ENCODE measurements at regions not wholly inside any gene's neighbourhood (a gene's known extent, or its start where the extent isn't known, plus 50 kb on each side); places are given as distances from the start of the nearest gene placed in this dataset.

- no peak for DNase-seq (ENCODE audit: low spot score)
- Mint-ChIP-seq H3K27ac (ENCODE audit: unreplicated experiment) (no peak overlapping the region), H3K36me3 (ENCODE audit: low read depth) (no peaks in the 10 kb centered on the region), H3K4me3 (ENCODE audit: unreplicated experiment) (no peak overlapping the region), H3K27me3 (ENCODE audit: low read depth) (peaks cover 34% of the 10 kb centered on the region), H3K4me1 (ENCODE audit: low read depth) (no peaks in the 10 kb centered on the region), H3K9me3 (ENCODE audit: low read depth) (no peaks in the 10 kb centered on the region)
- TF ChIP-seq, protein P1, sequence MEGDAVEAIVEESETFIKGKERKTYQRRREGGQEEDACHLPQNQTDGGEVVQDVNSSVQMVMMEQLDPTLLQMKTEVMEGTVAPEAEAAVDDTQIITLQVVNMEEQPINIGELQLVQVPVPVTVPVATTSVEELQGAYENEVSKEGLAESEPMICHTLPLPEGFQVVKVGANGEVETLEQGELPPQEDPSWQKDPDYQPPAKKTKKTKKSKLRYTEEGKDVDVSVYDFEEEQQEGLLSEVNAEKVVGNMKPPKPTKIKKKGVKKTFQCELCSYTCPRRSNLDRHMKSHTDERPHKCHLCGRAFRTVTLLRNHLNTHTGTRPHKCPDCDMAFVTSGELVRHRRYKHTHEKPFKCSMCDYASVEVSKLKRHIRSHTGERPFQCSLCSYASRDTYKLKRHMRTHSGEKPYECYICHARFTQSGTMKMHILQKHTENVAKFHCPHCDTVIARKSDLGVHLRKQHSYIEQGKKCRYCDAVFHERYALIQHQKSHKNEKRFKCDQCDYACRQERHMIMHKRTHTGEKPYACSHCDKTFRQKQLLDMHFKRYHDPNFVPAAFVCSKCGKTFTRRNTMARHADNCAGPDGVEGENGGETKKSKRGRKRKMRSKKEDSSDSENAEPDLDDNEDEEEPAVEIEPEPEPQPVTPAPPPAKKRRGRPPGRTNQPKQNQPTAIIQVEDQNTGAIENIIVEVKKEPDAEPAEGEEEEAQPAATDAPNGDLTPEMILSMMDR (IDR thresholded peaks at IDR 0.05) = no peak
These were observed 174.8 kb upstream of the MAN1A1 start for GRCh38 chr6:119524410-119524809.

GRCh38 chr6:119523556-119523955 is 174.0 kb upstream of the MAN1A1 start:
- Mint-ChIP-seq H3K36me3 (ENCODE audit: low read depth) (no peaks in the 10 kb centered on the region), H3K4me1 (ENCODE audit: low read depth) (no peaks in the 10 kb centered on the region), H3K4me3 (ENCODE audit: unreplicated experiment) (no peak overlapping the region), H3K27me3 (ENCODE audit: low read depth) (peaks cover 33% of the 10 kb centered on the region), H3K27ac (ENCODE audit: unreplicated experiment) (no peak overlapping the region), H3K9me3 (ENCODE audit: low read depth) (no peaks in the 10 kb centered on the region)
- TF ChIP-seq, protein P1 (IDR thresholded peaks at IDR 0.05) = no peak
- no peak for DNase-seq (ENCODE audit: low spot score)

- DNase-seq (ENCODE audit: low spot score) = no peak
- Mint-ChIP-seq H3K27ac (ENCODE audit: unreplicated experiment) (no peak overlapping the region), H3K36me3 (ENCODE audit: low read depth) (no peaks in the 10 kb centered on the region), H3K9me3 (ENCODE audit: low read depth) (no peaks in the 10 kb centered on the region), H3K27me3 (ENCODE audit: low read depth) (peaks cover 35% of the 10 kb centered on the region), H3K4me3 (ENCODE audit: unreplicated experiment) (no peak overlapping the region), H3K4me1 (ENCODE audit: low read depth) (no peaks in the 10 kb centered on the region)
- TF ChIP-seq, protein P1 (IDR thresholded peaks at IDR 0.05) = no peak
These were observed 171.7 kb upstream of the MAN1A1 start for GRCh38 chr6:119521251-119521650.

DNA sequence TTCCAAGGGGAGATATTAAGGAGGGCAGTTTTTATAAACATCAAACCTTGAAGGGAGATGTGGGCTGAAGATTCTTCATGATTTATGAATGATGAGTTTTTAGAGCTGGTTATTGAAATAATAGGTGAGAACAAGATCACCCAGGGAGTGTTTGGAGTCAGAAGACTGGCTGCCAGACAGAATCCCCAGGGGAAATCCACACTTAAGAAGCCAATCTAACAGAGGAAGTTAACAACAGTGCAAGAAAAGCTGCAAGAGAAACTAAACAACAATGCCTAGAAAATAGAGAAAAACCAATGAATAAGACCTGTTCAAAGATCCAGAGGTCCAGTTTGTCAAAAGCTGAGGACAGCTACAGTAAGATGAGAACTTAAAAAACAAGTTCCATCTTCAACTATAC is 167.9 kb upstream of the MAN1A1 start:
- TF ChIP-seq, protein P1 (IDR thresholded peaks at IDR 0.05) = no peak
- no peaks in the 10 kb centered on the region for H3K9me3 Mint-ChIP-seq (ENCODE audit: low read depth)
- H3K36me3 Mint-ChIP-seq (ENCODE audit: low read depth) = no peaks in the 10 kb centered on the region
- no peaks in the 10 kb centered on the region for H3K4me1 Mint-ChIP-seq (ENCODE audit: low read depth)
- no peak overlapping the region for H3K4me3 Mint-ChIP-seq (ENCODE audit: unreplicated experiment)
- DNase-seq (ENCODE audit: low spot score) = no peak
- H3K27ac Mint-ChIP-seq (ENCODE audit: unreplicated experiment) = no peak overlapping the region
- H3K27me3 Mint-ChIP-seq (ENCODE audit: low read depth) = peaks cover 46% of the 10 kb centered on the region

- no peak for DNase-seq (ENCODE audit: low spot score)
- TF ChIP-seq, protein P1 (IDR thresholded peaks at IDR 0.05) = no peak
- no peaks in the 10 kb centered on the region for H3K4me1 Mint-ChIP-seq (ENCODE audit: low read depth)
- no peak overlapping the region for H3K27ac Mint-ChIP-seq (ENCODE audit: unreplicated experiment)
- H3K4me3 Mint-ChIP-seq (ENCODE audit: unreplicated experiment) = no peak overlapping the region
- peaks cover 40% of the 10 kb centered on the region for H3K27me3 Mint-ChIP-seq (ENCODE audit: low read depth)
- H3K9me3 Mint-ChIP-seq (ENCODE audit: low read depth) = no peaks in the 10 kb centered on the region
- no peaks in the 10 kb centered on the region for H3K36me3 Mint-ChIP-seq (ENCODE audit: low read depth)
These were observed 164.8 kb upstream of the MAN1A1 start for GRCh38 chr6:119514345-119514744.

Measured in chondrocyte (in vitro differentiated cells).